GM23338 (cell line): ENCODE measurements at regions not wholly inside any gene's neighbourhood (a gene's known extent, or its start where the extent isn't known, plus 50 kb on each side); places are given as distances from the start of the nearest gene placed in this dataset.

ENCODE experiments used
- ATAC-seq: fragments of 200-7000 bp; cut with Tn5 transposase; 3 replicates; pipeline ENCODE4 v1.9.1; 2020
- DNase-seq: peaks from one replicate; pipeline ENCODE4 v3.0.0-alpha.2; 2015; ENCODE audit warnings: low spot score
- H2AFZ ChIP-seq: fragments of 200-600 bp; sonication (generic); 2 replicates; pipeline ENCODE4 v1.8.0; 2016; ENCODE audit warnings: antibody characterized with exemption, mild to moderate bottlenecking, moderate library complexity
- H3F3A ChIP-seq: fragments of 200-600 bp; sonication (generic); replicated peaks from 2 replicates; pipeline ENCODE4 v1.8.0; 2017; ENCODE audit warnings: antibody characterized with exemption, mixed run types, low read depth
- H3K27ac ChIP-seq: fragments of 200-600 bp; sonication (generic); 2 replicates; pipeline ENCODE4 v1.6.1; 2016; ENCODE audit warnings: low read depth
- H3K27me3 ChIP-seq: fragments of 200-600 bp; sonication (generic); 2 replicates; pipeline ENCODE4 v1.8.0; 2016; ENCODE audit warnings: mild to moderate bottlenecking, mixed run types, moderate library complexity; ENCODE audit not compliant: insufficient read depth
- H3K36me3 ChIP-seq: fragments of 200-600 bp; sonication (generic); 2 replicates; pipeline ENCODE4 v1.8.0; 2016; ENCODE audit warnings: mild to moderate bottlenecking; ENCODE audit not compliant: insufficient read depth
- H3K4me1 ChIP-seq: fragments of 200-600 bp; sonication (generic); 2 replicates; pipeline ENCODE4 v1.8.0; 2016; ENCODE audit warnings: mild to moderate bottlenecking, moderate library complexity; ENCODE audit not compliant: insufficient read depth
- H3K4me2 ChIP-seq: fragments of 200-600 bp; sonication (generic); 2 replicates; pipeline ENCODE4 v1.7.1; 2017; ENCODE audit warnings: mixed run types
- H3K4me3 ChIP-seq: fragments of 200-600 bp; sonication (generic); 2 replicates; pipeline ENCODE4 v1.6.1; 2016; ENCODE audit warnings: mixed run types
- H3K79me2 ChIP-seq: fragments of 200-600 bp; sonication (generic); replicated peaks from 2 replicates; pipeline ENCODE4 v1.8.0; 2017; ENCODE audit warnings: mild to moderate bottlenecking; ENCODE audit not compliant: insufficient read depth
- H3K9me2 ChIP-seq: fragments of 200-600 bp; sonication (generic); 2 replicates; pipeline ENCODE4 v1.8.0; 2017; ENCODE audit not compliant: insufficient read depth
- H4K20me1 ChIP-seq: fragments of 200-600 bp; sonication (generic); replicated peaks from 2 replicates; pipeline ENCODE4 v1.8.0; 2017; ENCODE audit warnings: mild to moderate bottlenecking; ENCODE audit not compliant: insufficient read depth
- H3K27ac Mint-ChIP-seq: 2 replicates; pipeline ENCODE4 v1.8.0; 2020; ENCODE audit warnings: inconsistent platforms, mild to moderate bottlenecking, moderate library complexity, mixed read lengths
- H3K27me3 Mint-ChIP-seq: 3 replicates; pipeline ENCODE4 v1.8.0; 2022; ENCODE audit warnings: low read depth, mild to moderate bottlenecking, moderate library complexity, mixed read lengths, inconsistent platforms; ENCODE audit not compliant: insufficient read depth, poor library complexity
- H3K36me3 Mint-ChIP-seq: 3 replicates; pipeline ENCODE4 v1.8.0; 2021; ENCODE audit warnings: low read depth, mild to moderate bottlenecking, inconsistent platforms, moderate library complexity, mixed read lengths
- H3K4me1 Mint-ChIP-seq: 3 replicates; pipeline ENCODE4 v1.8.0; 2020; ENCODE audit warnings: mild to moderate bottlenecking, inconsistent platforms, mixed read lengths
- H3K4me3 Mint-ChIP-seq: 3 replicates; pipeline ENCODE4 v1.8.0; 2021; ENCODE audit warnings: moderate library complexity, mild to moderate bottlenecking, inconsistent platforms, mixed read lengths
- H3K9me3 Mint-ChIP-seq: 3 replicates; pipeline ENCODE4 v1.8.0; 2020; ENCODE audit warnings: moderate library complexity, mild to moderate bottlenecking, inconsistent platforms, mixed read lengths
- CREB1 ChIP-seq: fragments of 250-450 bp; sonication (Bioruptor Pico); IDR thresholded peaks from 2 replicates; pipeline ENCODE4 v1.5.0; 2020; ENCODE audit warnings: low read depth, mild to moderate bottlenecking, moderate library complexity
- CTCF ChIP-seq, 2 experiments: fragments of 200-600 bp in 1 of 2; sonication (generic) in 1 of 2; conservative IDR thresholded peaks; 2 replicates each; pipeline versions ENCODE4 v1.5.1 to v1.6.1; 2016 to 2017; ENCODE audit warnings: antibody characterized with exemption in 2 of 2, low read depth in 2 of 2, mild to moderate bottlenecking in 2 of 2, moderate library complexity in 1 of 2
- ETS1 ChIP-seq: IDR thresholded peaks from 2 replicates; pipeline ENCODE4 v1.6.1; 2016; ENCODE audit warnings: antibody characterized with exemption
- EZH2 ChIP-seq: fragments of 200-600 bp; sonication (generic); IDR thresholded peaks from one replicate; pipeline ENCODE4 v1.8.0; 2017; ENCODE audit warnings: antibody characterized with exemption, mild to moderate bottlenecking, low read depth; ENCODE audit not compliant: unreplicated experiment
- EZH2phosphoT487 ChIP-seq: fragments of 200-600 bp; sonication (generic); IDR thresholded peaks from one replicate; pipeline ENCODE4 v1.8.1; 2018; ENCODE audit warnings: antibody characterized with exemption; ENCODE audit not compliant: unreplicated experiment
- JUNB ChIP-seq: IDR thresholded peaks from one replicate; pipeline ENCODE4 v1.6.1; 2016; ENCODE audit warnings: antibody characterized with exemption; ENCODE audit not compliant: unreplicated experiment
- NANOG ChIP-seq: IDR thresholded peaks from 2 replicates; pipeline ENCODE4 v1.6.1; 2016; ENCODE audit warnings: antibody characterized with exemption, borderline replicate concordance
- POLR2AphosphoS5 ChIP-seq: IDR thresholded peaks from 2 replicates; pipeline ENCODE4 v1.6.1; 2016; ENCODE audit warnings: antibody characterized with exemption, low read depth
- STAT1 ChIP-seq: IDR thresholded peaks from one replicate; pipeline ENCODE4 v1.6.1; 2016; ENCODE audit warnings: antibody characterized with exemption; ENCODE audit not compliant: unreplicated experiment
- ZNF114 ChIP-seq: fragments of 250-450 bp; sonication (Bioruptor Pico); IDR thresholded peaks from 2 replicates; pipeline ENCODE4 v1.5.0; 2020; ENCODE audit warnings: mild to moderate bottlenecking, moderate library complexity
- ZNF331 ChIP-seq: fragments of 250-450 bp; sonication (Bioruptor Pico); IDR thresholded peaks from 2 replicates; pipeline ENCODE4 v1.5.0; 2020; ENCODE audit warnings: low read depth, mild to moderate bottlenecking, moderate library complexity
- TF ChIP-seq, protein P1 (sequence below): fragments of 250-450 bp; sonication (Bioruptor Pico); IDR thresholded peaks from 2 replicates; pipeline ENCODE4 v1.5.0; 2020; ENCODE audit warnings: mild to moderate bottlenecking, moderate library complexity
- TF ChIP-seq, protein P2 (sequence below): IDR thresholded peaks from one replicate; pipeline ENCODE4 v1.6.1; 2018; ENCODE audit warnings: antibody characterized with exemption; ENCODE audit not compliant: unreplicated experiment

DNA sequence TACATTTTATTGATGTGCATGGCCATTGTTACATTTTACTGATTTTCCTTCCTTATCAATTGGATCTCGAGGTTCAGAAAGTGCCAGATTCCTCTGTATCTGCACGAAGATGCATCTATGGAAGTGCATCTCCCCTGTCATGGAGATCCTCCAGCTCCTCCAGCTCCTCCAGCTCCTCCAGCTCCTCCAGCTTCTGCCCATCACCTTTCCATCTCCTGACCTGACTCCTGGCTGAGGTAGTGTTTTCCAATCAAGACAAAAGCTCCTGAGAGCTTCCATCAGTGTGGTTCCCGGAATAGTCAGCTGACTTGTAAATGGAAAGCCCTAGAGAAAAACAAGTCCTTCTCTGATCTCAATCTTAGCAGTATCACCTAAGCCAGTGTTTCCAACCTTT, 90.8 kb upstream of the KLF6 start:
- H3K4me1 ChIP-seq: peaks cover 21% of the 10 kb centered on the region
- H3K79me2 ChIP-seq: no peaks in the 10 kb centered on the region
- no peak overlapping the region for H3K4me3 ChIP-seq
- no peaks in the 10 kb centered on the region for H3F3A ChIP-seq
- Mint-ChIP-seq H3K27me3 (peaks cover 4% of the 10 kb centered on the region), H3K9me3 (no peaks in the 10 kb centered on the region), H3K4me3 (no peak overlapping the region), H3K27ac (no peak overlapping the region; the same call in 1 of the 2 replicates), H3K4me1 (peaks cover 11% of the 10 kb centered on the region), H3K36me3 (no peaks in the 10 kb centered on the region)
- no peak overlapping the region for H3K4me2 ChIP-seq
- no peak overlapping the region for H3K27ac ChIP-seq
- 0 out of 2 replicates have a peak, but pooled peaks cover 6% of the 10 kb centered on the region for H3K9me2 ChIP-seq
- H3K36me3 ChIP-seq: no peaks in the 10 kb centered on the region
- TF ChIP-seq CREB1 (no peak), ETS1 (no peak), CTCF (conservative IDR thresholded peaks at IDR 0.05; ENCODE audit: low read depth in 2 of 2) (no peak), NANOG (no peak), EZH2phosphoT487 (no peak), STAT1 (no peak), POLR2AphosphoS5 (no peak), JUNB (no peak), ZNF114 (CRISPR knock-in tag) (no peak), EZH2 (no peak), ZNF331 (CRISPR knock-in tag) (no peak)
- TF ChIP-seq, protein P1, sequence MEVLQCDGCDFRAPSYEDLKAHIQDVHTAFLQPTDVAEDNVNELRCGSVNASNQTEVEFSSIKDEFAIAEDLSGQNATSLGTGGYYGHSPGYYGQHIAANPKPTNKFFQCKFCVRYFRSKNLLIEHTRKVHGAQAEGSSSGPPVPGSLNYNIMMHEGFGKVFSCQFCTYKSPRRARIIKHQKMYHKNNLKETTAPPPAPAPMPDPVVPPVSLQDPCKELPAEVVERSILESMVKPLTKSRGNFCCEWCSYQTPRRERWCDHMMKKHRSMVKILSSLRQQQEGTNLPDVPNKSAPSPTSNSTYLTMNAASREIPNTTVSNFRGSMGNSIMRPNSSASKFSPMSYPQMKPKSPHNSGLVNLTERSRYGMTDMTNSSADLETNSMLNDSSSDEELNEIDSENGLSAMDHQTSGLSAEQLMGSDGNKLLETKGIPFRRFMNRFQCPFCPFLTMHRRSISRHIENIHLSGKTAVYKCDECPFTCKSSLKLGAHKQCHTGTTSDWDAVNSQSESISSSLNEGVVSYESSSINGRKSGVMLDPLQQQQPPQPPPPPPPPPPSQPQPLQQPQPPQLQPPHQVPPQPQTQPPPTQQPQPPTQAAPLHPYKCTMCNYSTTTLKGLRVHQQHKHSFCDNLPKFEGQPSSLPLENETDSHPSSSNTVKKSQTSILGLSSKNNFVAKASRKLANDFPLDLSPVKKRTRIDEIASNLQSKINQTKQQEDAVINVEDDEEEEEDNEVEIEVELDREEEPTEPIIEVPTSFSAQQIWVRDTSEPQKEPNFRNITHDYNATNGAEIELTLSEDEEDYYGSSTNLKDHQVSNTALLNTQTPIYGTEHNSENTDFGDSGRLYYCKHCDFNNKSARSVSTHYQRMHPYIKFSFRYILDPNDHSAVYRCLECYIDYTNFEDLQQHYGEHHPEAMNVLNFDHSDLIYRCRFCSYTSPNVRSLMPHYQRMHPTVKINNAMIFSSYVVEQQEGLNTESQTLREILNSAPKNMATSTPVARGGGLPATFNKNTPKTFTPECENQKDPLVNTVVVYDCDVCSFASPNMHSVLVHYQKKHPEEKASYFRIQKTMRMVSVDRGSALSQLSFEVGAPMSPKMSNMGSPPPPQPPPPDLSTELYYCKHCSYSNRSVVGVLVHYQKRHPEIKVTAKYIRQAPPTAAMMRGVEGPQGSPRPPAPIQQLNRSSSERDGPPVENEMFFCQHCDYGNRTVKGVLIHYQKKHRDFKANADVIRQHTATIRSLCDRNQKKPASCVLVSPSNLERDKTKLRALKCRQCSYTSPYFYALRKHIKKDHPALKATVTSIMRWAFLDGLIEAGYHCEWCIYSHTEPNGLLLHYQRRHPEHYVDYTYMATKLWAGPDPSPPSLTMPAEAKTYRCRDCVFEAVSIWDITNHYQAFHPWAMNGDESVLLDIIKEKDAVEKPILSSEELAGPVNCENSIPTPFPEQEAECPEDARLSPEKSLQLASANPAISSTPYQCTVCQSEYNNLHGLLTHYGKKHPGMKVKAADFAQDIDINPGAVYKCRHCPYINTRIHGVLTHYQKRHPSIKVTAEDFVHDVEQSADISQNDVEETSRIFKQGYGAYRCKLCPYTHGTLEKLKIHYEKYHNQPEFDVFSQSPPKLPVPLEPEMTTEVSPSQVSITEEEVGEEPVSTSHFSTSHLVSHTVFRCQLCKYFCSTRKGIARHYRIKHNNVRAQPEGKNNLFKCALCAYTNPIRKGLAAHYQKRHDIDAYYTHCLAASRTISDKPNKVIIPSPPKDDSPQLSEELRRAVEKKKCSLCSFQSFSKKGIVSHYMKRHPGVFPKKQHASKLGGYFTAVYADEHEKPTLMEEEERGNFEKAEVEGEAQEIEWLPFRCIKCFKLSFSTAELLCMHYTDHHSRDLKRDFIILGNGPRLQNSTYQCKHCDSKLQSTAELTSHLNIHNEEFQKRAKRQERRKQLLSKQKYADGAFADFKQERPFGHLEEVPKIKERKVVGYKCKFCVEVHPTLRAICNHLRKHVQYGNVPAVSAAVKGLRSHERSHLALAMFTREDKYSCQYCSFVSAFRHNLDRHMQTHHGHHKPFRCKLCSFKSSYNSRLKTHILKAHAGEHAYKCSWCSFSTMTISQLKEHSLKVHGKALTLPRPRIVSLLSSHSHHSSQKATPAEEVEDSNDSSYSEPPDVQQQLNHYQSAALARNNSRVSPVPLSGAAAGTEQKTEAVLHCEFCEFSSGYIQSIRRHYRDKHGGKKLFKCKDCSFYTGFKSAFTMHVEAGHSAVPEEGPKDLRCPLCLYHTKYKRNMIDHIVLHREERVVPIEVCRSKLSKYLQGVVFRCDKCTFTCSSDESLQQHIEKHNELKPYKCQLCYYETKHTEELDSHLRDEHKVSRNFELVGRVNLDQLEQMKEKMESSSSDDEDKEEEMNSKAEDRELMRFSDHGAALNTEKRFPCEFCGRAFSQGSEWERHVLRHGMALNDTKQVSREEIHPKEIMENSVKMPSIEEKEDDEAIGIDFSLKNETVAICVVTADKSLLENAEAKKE (CRISPR knock-in tag): no peak
- TF ChIP-seq, protein P2, sequence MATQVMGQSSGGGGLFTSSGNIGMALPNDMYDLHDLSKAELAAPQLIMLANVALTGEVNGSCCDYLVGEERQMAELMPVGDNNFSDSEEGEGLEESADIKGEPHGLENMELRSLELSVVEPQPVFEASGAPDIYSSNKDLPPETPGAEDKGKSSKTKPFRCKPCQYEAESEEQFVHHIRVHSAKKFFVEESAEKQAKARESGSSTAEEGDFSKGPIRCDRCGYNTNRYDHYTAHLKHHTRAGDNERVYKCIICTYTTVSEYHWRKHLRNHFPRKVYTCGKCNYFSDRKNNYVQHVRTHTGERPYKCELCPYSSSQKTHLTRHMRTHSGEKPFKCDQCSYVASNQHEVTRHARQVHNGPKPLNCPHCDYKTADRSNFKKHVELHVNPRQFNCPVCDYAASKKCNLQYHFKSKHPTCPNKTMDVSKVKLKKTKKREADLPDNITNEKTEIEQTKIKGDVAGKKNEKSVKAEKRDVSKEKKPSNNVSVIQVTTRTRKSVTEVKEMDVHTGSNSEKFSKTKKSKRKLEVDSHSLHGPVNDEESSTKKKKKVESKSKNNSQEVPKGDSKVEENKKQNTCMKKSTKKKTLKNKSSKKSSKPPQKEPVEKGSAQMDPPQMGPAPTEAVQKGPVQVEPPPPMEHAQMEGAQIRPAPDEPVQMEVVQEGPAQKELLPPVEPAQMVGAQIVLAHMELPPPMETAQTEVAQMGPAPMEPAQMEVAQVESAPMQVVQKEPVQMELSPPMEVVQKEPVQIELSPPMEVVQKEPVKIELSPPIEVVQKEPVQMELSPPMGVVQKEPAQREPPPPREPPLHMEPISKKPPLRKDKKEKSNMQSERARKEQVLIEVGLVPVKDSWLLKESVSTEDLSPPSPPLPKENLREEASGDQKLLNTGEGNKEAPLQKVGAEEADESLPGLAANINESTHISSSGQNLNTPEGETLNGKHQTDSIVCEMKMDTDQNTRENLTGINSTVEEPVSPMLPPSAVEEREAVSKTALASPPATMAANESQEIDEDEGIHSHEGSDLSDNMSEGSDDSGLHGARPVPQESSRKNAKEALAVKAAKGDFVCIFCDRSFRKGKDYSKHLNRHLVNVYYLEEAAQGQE: no peak
- ATAC-seq (no peak), DNase-seq (no peak)
- no peak overlapping the region for H2AFZ ChIP-seq
- no peaks in the 10 kb centered on the region for H4K20me1 ChIP-seq
- no peaks in the 10 kb centered on the region for H3K27me3 ChIP-seq
